Fibroblast of skin of left quadriceps (primary cell): ENCODE measurements at regions not wholly inside any gene's neighbourhood (a gene's known extent, or its start where the extent isn't known, plus 50 kb on each side); places are given as distances from the start of the nearest gene placed in this dataset.
"Not testable (repeated sequence)": the region's sequence is repeated elsewhere in the genome, so short reads cannot be mapped to it uniquely, and the experiment has no call there.

ENCODE experiments used
- DNase-seq, 2 experiments: peaks; one replicate each; pipeline ENCODE4 v3.0.0-alpha.2; 2013; ENCODE audit warnings: low read depth in 2 of 2

DNA sequence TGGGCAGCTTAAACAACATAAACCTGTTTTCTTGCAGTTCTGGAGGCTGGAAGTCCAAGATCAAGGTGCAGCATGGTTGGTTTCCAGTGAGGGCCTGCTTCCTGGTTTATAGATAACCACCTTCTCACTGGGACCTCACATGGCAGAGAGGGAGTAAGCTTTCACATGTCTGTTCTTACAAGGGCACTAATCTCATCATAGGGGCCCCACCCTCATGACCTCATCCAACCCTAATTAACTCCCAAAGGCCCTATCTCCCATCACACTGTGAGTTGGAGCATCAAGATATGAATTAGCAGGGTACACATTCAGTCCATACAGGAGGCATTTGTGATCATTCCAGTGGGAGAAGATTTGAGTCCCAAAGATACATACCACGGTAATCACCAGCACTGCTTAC is 50.5 kb upstream of the GRIN2A start:
- DNase-seq: no peak

DNA sequence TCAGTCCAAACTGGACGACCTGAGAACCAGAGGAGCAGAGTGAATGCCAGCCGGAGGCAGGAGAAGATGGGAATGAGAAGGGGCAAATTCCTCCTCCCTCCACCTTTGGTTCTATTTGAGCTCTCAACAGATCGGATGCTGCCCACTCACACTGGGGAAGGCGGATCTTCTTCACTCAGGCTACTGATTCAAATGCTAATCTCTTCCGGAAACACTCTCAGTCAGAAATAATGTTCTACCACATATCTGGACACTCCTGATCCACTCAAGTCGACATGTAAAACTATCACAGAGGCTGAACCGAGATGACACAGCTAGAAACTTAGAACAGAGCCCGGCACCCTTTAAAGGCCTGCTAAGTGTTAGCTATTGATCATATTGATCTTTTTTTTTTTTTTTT is 57.4 kb upstream of the GRIN2A start:
- DNase-seq: no peak

- DNase-seq: no peak
Measured at GRCh38 chr16:10240854-10241613, 58.8 kb upstream of the GRIN2A start.

GRCh38 chr16:10242097-10242496 is 59.9 kb upstream of the GRIN2A start:
- DNase-seq: no peak

GRCh38 chr16:10242916-10243315 is 60.7 kb upstream of the GRIN2A start:
- DNase-seq: no peak

GRCh38 chr16:10245002-10245401 is 62.8 kb upstream of the GRIN2A start:
- DNase-seq: no peak

- DNase-seq: no peak
Measured at GRCh38 chr16:10250137-10250828, 68.1 kb upstream of the GRIN2A start.

GRCh38 chr16:10252155-10252554 is 69.9 kb upstream of the GRIN2A start:
- DNase-seq: no peak

- DNase-seq: no peak
Measured at GRCh38 chr16:10253409-10253808, 71.2 kb upstream of the GRIN2A start.

- no peak for DNase-seq
Measured at GRCh38 chr16:10255728-10256127, 73.5 kb upstream of the GRIN2A start.

DNA sequence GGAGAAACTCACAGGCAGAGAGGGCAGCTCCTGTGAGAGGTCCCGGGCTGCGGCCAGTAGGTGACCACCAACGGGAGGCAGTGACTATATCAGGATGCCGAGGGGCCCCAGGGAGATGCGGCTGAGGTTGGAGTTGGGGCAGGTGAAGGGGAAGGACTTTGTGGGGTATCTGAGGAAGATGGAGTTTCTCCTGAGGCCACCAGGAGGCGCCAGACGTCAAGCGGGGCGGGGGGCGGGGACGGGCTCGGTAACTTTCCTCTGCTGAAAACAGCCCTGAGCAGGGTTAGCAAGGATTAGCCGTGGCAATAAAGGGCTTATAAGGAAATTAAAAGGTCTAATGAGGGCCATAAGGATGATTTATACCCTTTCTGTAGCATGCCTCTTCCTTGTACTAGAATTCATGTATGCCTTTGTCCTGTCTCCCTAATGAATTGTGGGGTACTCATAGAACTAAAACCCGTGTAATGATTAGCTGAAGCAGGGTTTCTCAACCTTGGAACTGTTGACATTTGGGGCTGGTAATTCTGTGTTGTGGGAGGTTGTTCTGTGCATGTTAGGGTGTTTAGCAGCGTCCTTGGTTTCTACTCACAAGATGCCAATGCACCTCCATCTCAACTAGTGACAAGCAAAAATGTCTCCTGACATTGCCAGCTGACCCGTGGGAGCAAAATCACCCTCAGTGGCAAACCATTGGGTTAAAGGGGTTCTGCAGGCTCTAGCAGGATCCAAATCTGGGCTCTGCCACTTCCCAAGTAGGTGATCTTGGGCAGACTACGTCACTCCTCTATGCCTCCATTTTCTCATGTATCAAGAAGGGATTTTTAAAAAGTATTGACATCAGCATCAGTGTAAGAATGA is 74.8 kb upstream of the GRIN2A start:
- peak in 1 of 2 experiments; percentile 0 for DNase-seq

DNA sequence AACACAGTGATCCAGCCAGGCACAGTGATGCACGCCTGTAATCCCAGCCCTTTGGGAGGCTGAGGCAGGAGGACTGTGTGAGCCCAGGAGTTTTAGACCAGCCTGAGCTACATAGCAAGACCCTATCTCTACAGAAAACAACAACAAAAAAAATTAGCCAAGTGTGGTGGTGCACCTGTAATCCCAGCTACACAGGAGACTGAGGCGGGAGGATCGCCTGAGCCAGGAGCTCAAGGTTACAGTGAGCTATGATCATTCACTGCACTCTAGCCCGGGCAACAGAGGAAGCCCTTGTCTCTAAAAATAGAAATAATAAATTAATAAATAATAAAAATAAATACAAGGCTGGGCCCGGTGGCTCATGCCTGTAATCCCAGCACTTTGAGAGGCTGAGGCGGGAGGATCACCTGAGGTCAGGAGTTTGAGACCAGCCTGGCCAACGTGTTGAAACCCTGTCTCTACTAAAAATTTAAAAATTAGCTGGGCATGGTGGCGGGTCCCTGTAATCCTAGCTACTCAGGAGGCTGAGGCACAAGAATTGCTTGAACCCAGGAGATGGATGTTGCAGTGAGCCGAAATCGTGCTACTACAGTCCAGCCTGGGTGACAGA is 75.5 kb upstream of the GRIN2A start:
- not testable (repeated sequence) for DNase-seq

- DNase-seq: not testable (repeated sequence)
Measured at GRCh38 chr16:10258930-10259603, 76.8 kb upstream of the GRIN2A start.

DNA sequence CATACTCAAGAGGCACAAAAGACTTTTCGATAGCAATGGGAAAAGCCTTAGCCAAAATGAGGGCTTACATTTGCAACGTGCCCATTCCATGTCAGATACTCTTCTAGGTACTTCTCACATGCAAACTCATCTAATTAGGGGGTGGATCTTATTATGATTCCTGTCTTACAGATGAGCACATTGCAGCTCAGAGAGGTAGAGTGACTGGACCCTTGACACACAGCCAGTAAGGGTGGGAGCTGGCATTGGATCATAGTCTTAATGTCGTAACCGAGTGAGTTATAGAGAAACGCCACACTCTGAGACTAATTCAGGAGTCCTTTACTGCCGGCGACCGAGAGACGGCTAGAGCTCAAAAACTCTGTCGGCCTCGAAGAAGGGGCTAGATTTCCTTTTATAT is 78.8 kb upstream of the GRIN2A start:
- DNase-seq: no peak

DNA sequence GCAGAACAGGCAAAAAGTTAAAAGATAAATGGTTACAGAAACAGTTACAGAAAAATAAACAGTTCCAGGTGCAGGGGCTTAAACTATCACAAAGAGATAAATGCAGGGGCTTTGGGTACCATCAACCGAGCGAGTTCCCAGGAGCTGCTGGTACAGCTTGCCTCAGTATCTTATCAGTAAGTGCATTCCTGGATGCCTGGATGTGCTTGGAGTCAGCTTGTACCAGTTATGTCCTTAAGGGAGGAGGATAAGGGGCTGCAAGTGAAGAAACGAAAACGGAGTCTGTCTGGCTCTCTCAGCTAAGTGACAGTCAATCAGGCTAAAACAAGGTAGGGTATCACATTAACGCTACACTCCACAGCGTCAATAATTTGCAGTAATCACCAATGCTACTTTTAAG is 79.3 kb upstream of the GRIN2A start:
- not testable (repeated sequence) for DNase-seq

GRCh38 chr16:10262377-10263132 is 80.3 kb upstream of the GRIN2A start:
- DNase-seq: no peak

DNA sequence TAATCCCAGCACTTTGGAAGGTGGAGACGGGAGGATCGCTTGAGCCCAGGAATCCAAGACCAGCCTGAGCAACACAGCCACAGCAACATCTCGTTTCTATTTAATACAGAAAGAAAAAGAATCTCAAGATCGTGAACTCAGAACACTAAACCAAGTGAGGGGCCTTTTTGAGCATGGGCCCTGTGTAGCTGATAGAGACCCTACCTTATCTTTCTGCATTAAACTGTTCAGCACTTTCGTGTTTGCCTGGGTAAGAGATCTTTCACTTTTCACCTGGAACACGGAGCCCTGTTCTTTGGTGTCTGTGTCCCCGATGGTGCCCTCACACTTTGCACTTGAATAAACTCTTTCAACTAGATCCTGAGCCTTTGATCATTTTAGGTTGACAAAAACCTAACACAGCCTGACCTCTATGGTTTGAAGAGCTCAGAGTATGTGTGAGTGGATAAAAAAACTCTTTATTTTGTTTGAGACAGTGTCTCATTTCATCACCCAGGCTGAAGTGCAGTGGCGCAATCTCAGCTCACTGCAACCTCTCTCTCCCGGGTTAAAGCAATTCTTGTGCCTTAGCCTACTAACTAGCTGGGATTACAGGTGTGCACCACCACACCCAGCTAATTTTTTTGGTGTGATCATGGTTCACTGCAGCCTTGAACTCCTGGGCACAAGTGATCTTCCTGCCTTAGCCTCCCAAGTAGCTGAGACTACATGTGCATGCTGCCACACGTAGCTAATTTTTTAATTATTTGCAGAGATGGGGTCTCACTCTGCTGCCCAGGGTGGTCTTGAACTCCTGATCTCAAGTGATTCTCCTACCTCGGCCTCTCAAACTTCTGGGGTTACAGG is 83.8 kb upstream of the GRIN2A start:
- no peak for DNase-seq

DNA sequence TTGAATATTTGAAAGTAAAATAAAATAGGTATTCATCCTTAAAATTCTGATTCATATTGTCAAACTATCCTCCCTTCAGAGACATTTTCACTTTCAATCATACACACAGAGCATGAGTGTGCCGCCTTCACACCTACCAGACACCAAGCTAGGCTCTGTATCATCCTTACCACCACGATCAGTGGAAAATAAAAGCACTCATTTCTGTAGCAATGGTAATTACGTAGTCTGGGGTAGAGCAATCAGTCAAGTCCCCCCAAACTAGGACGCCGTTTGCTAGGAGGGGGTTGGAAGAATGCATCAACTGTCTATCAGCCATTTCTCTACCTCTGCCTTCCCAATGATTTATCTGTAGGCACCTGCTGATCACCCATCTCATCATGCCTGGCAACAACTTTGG is 84.6 kb upstream of the GRIN2A start:
- DNase-seq: no peak

DNA sequence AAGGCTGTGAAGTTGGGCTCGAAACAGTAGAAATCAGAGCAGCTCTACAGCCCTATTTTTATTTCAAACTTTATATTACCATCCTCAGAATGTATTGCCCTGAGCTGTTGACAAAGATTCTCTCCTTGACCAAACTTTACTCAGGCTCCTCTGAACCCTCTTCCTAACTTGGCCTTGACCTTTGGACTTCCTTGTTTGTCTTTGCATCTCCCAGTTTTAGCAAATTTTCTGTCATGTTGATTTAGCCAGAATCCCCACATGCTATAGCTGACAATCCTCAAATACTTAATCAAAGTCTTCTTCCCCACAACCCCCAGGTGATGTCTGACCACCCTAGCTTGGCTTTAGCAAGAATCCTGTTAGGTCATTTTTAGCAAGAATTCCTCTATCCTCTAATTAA is 87.4 kb upstream of the GRIN2A start:
- no peak for DNase-seq
